ENCODE measurements at regions not wholly inside any gene's neighbourhood (a gene's known extent, or its start where the extent isn't known, plus 50 kb on each side); places are given as distances from the start of the nearest gene placed in this dataset.
"Not testable (repeated sequence)": the region's sequence is repeated elsewhere in the genome, so short reads cannot be mapped to it uniquely, and the experiment has no call there.

- Mint-ChIP-seq H3K9me3 (peaks cover 15 to 67% (median 40%) of the 10 kb centered on the region in 6 donors), H3K27me3 (ENCODE audit: low read depth in 3 of 3) (no peaks in the 10 kb centered on the region), H3K36me3 (peaks cover 0 to 4% (median 0%) of the 10 kb centered on the region in 3 donors), H3K27ac (no peak overlapping the region), H3K4me3 (no peak overlapping the region), H3K4me1 (no peaks in the 10 kb centered on the region)
- no peak for DNase-seq
Observed at GRCh38 chr7:53351681-53352080, 316.2 kb downstream of the POM121L12 start.

- DNase-seq, result no peak
- no peak overlapping the region for H3K4me3 Mint-ChIP-seq
- H3K9me3 Mint-ChIP-seq, result peaks cover 4 to 56% (median 40%) of the 10 kb centered on the region in 6 donors
Observed at GRCh38 chr7:53358269-53358668, 322.8 kb downstream of the POM121L12 start.

GRCh38 chr7:53383131-53383530 lies 347.7 kb downstream of the POM121L12 start:
- H3K36me3 Mint-ChIP-seq, result peaks cover 0 to 8% (median 0%) of the 10 kb centered on the region in 3 donors
- H3K4me3 Mint-ChIP-seq, result no peak overlapping the region
- H3K27ac Mint-ChIP-seq, result no peak overlapping the region
- DNase-seq, result no peak
- no peaks in the 10 kb centered on the region for H3K4me1 Mint-ChIP-seq
- peaks cover 15 to 58% (median 48%) of the 10 kb centered on the region in 6 donors for H3K9me3 Mint-ChIP-seq
- peaks cover 0 to 3% (median 2%) of the 10 kb centered on the region in 3 donors for H3K27me3 Mint-ChIP-seq (ENCODE audit: low read depth in 3 of 3)

More at GRCh38 chr7:53358269-53358668, 322.8 kb downstream of the POM121L12 start:
- H3K27me3 Mint-ChIP-seq (ENCODE audit: low read depth in 3 of 3), result no peaks in the 10 kb centered on the region
- H3K4me1 Mint-ChIP-seq, result no peaks in the 10 kb centered on the region
- H3K27ac Mint-ChIP-seq, result no peak overlapping the region
- peaks cover 0 to 3% (median 0%) of the 10 kb centered on the region in 3 donors for H3K36me3 Mint-ChIP-seq

GRCh38 chr7:53385239-53385638 lies 349.8 kb downstream of the POM121L12 start:
- H3K27me3 Mint-ChIP-seq (ENCODE audit: low read depth in 3 of 3); H3K4me3 Mint-ChIP-seq; H3K27ac Mint-ChIP-seq; H3K36me3 Mint-ChIP-seq; H3K4me1 Mint-ChIP-seq; DNase-seq: not testable (repeated sequence)
- peaks cover 19 to 54% (median 44%) of the 10 kb centered on the region in 6 donors for H3K9me3 Mint-ChIP-seq

- Mint-ChIP-seq H3K27ac (no peak overlapping the region), H3K36me3 (peaks cover 0 to 10% (median 0%) of the 10 kb centered on the region in 3 donors), H3K4me1 (no peaks in the 10 kb centered on the region), H3K4me3 (no peak overlapping the region), H3K9me3 (peaks cover 17 to 60% (median 47%) of the 10 kb centered on the region in 6 donors), H3K27me3 (ENCODE audit: low read depth in 3 of 3) (peaks cover 2 to 4% (median 3%) of the 10 kb centered on the region in 3 donors)
- DNase-seq, result no peak
Observed at GRCh38 chr7:53387515-53387914, 352.1 kb downstream of the POM121L12 start.

GRCh38 chr7:53397911-53398310 lies 362.5 kb downstream of the POM121L12 start:
- Mint-ChIP-seq H3K36me3 (peaks cover 0 to 3% (median 0%) of the 10 kb centered on the region in 3 donors), H3K4me3 (no peak overlapping the region)

GRCh38 chr7:53398566-53398965 lies 363.1 kb downstream of the POM121L12 start:
- H3K27ac Mint-ChIP-seq, result no peak overlapping the region
- peaks cover 0 to 3% (median 0%) of the 10 kb centered on the region in 3 donors for H3K36me3 Mint-ChIP-seq
- H3K4me1 Mint-ChIP-seq, result no peaks in the 10 kb centered on the region
- no peak overlapping the region for H3K4me3 Mint-ChIP-seq
- peaks cover 0 to 6% (median 0%) of the 10 kb centered on the region in 3 donors for H3K27me3 Mint-ChIP-seq (ENCODE audit: low read depth in 3 of 3)
- H3K9me3 Mint-ChIP-seq, result peaks cover 8 to 48% (median 32%) of the 10 kb centered on the region in 6 donors
- DNase-seq, result no peak

More at GRCh38 chr7:53397911-53398310, 362.5 kb downstream of the POM121L12 start:
- no peak for DNase-seq
- no peaks in the 10 kb centered on the region for H3K4me1 Mint-ChIP-seq
- H3K27ac Mint-ChIP-seq, result no peak overlapping the region
- H3K9me3 Mint-ChIP-seq, result peaks cover 8 to 46% (median 32%) of the 10 kb centered on the region in 6 donors
- peaks cover 0 to 6% (median 0%) of the 10 kb centered on the region in 3 donors for H3K27me3 Mint-ChIP-seq (ENCODE audit: low read depth in 3 of 3)

GRCh38 chr7:53413021-53413420 lies 377.6 kb downstream of the POM121L12 start:
- Mint-ChIP-seq H3K36me3 (peaks cover 0 to 8% (median 4%) of the 10 kb centered on the region in 3 donors), H3K27ac (no peak overlapping the region), H3K4me3 (no peak overlapping the region), H3K9me3 (peaks cover 29 to 69% (median 48%) of the 10 kb centered on the region in 6 donors), H3K4me1 (no peaks in the 10 kb centered on the region), H3K27me3 (ENCODE audit: low read depth in 3 of 3) (peaks cover 0 to 3% (median 2%) of the 10 kb centered on the region in 3 donors)
- no peak for DNase-seq

GRCh38 chr7:53415816-53416215 lies 380.4 kb downstream of the POM121L12 start:
- Mint-ChIP-seq H3K27me3 (ENCODE audit: low read depth in 3 of 3) (peaks cover 0 to 3% (median 2%) of the 10 kb centered on the region in 3 donors), H3K27ac (no peak overlapping the region), H3K9me3 (peaks cover 28 to 74% (median 57%) of the 10 kb centered on the region in 6 donors), H3K4me1 (no peaks in the 10 kb centered on the region), H3K36me3 (peaks cover 0 to 8% (median 4%) of the 10 kb centered on the region in 3 donors), H3K4me3 (no peak overlapping the region)
- DNase-seq, result no peak

GRCh38 chr7:53418834-53419482 lies 383.5 kb downstream of the POM121L12 start:
- H3K4me1 Mint-ChIP-seq, result no peaks in the 10 kb centered on the region
- peaks cover 0 to 3% (median 0%) of the 10 kb centered on the region in 3 donors for H3K27me3 Mint-ChIP-seq (ENCODE audit: low read depth in 3 of 3)
- DNase-seq, result no peak
- peaks cover 0 to 8% (median 4%) of the 10 kb centered on the region in 3 donors for H3K36me3 Mint-ChIP-seq
- H3K4me3 Mint-ChIP-seq, result no peak overlapping the region
- peaks cover 19 to 75% (median 54%) of the 10 kb centered on the region in 6 donors for H3K9me3 Mint-ChIP-seq
- H3K27ac Mint-ChIP-seq, result no peak overlapping the region

- H3K4me1 Mint-ChIP-seq, result no peaks in the 10 kb centered on the region
- H3K9me3 Mint-ChIP-seq, result peaks cover 17 to 76% (median 53%) of the 10 kb centered on the region in 6 donors
- H3K36me3 Mint-ChIP-seq, result peaks cover 0 to 8% (median 4%) of the 10 kb centered on the region in 3 donors
- H3K27me3 Mint-ChIP-seq (ENCODE audit: low read depth in 3 of 3), result peaks cover 0 to 1% (median 0%) of the 10 kb centered on the region in 3 donors
- no peak overlapping the region for H3K4me3 Mint-ChIP-seq
- no peak for DNase-seq
- H3K27ac Mint-ChIP-seq, result no peak overlapping the region
Observed at GRCh38 chr7:53420550-53420949, 385.1 kb downstream of the POM121L12 start.

- peaks cover 8 to 76% (median 47%) of the 10 kb centered on the region in 6 donors for H3K9me3 Mint-ChIP-seq
- no peaks in the 10 kb centered on the region for H3K4me1 Mint-ChIP-seq
- DNase-seq, result no peak
- H3K27me3 Mint-ChIP-seq (ENCODE audit: low read depth in 3 of 3), result peaks cover 0 to 1% (median 0%) of the 10 kb centered on the region in 3 donors
- H3K4me3 Mint-ChIP-seq, result no peak overlapping the region
- H3K27ac Mint-ChIP-seq, result no peak overlapping the region
- peaks cover 0 to 5% (median 0%) of the 10 kb centered on the region in 3 donors for H3K36me3 Mint-ChIP-seq
Observed at GRCh38 chr7:53422291-53422690, 386.9 kb downstream of the POM121L12 start.

- Mint-ChIP-seq H3K9me3 (peaks cover 14 to 60% (median 35%) of the 10 kb centered on the region in 6 donors), H3K4me1 (no peaks in the 10 kb centered on the region), H3K4me3 (no peak overlapping the region), H3K36me3 (peaks cover 0 to 5% (median 0%) of the 10 kb centered on the region in 3 donors), H3K27me3 (ENCODE audit: low read depth in 3 of 3) (peaks cover 0 to 3% (median 3%) of the 10 kb centered on the region in 3 donors), H3K27ac (no peak overlapping the region)
- DNase-seq, result no peak
Observed at GRCh38 chr7:53426145-53426750, 390.8 kb downstream of the POM121L12 start.

- H3K27ac Mint-ChIP-seq, result no peak overlapping the region
- H3K36me3 Mint-ChIP-seq, result peaks cover 0 to 5% (median 0%) of the 10 kb centered on the region in 3 donors
- peaks cover 0 to 3% (median 3%) of the 10 kb centered on the region in 3 donors for H3K27me3 Mint-ChIP-seq (ENCODE audit: low read depth in 3 of 3)
- DNase-seq, result no peak
- peaks cover 15 to 48% (median 33%) of the 10 kb centered on the region in 6 donors for H3K9me3 Mint-ChIP-seq
- no peaks in the 10 kb centered on the region for H3K4me1 Mint-ChIP-seq
- H3K4me3 Mint-ChIP-seq, result no peak overlapping the region
Observed at GRCh38 chr7:53428045-53428444, 392.6 kb downstream of the POM121L12 start.

All from immature natural killer cell (primary cell).